PC-3 (cell line): ENCODE measurements at regions not wholly inside any gene's neighbourhood (a gene's known extent, or its start where the extent isn't known, plus 50 kb on each side); places are given as distances from the start of the nearest gene placed in this dataset.

Source experiments
- ATAC-seq: fragments of 200-7000 bp; cut with Tn5 transposase; 2 replicates; pipeline ENCODE4 v1.9.1; 2020; ENCODE audit warnings: mild to moderate bottlenecking, moderate library complexity
- BruUV-seq: library from RNA; stranded (reverse); fragments of 400-500 nt; replicated peaks from 2 replicates; lab custom pipeline; 2021; lab: Mats Ljungman, UMichigan
- CTCF ChIA-PET: fragments of 300-600 bp; sonication (Branson Sonifier 250); formaldehyde crosslinking; loops from one replicate; lab custom pipeline; 2022; ENCODE audit warnings: antibody characterized with exemption; lab: Charles Lee
- POLR2A ChIA-PET: fragments of 300-600 bp; sonication (Branson Sonifier 250); formaldehyde crosslinking; loops from one replicate; lab custom pipeline; 2022; ENCODE audit warnings: antibody characterized with exemption; ENCODE audit not compliant: unreplicated experiment; lab: Charles Lee
- DNase-seq: peaks from one replicate; pipeline ENCODE4 v3.0.0-alpha.2; 2015
- H2AFZ ChIP-seq: fragments of 300-600 bp; sonication (generic); 2 replicates; pipeline ENCODE4 v1.6.0; 2016; ENCODE audit warnings: antibody characterized with exemption, low read length
- H3F3A ChIP-seq: fragments of 300-600 bp; sonication (generic); one replicate; pipeline ENCODE4 v1.6.0; 2017; ENCODE audit warnings: antibody characterized with exemption, low read length, control low read depth, mild to moderate bottlenecking; ENCODE audit not compliant: unreplicated experiment
- H3K27ac ChIP-seq: fragments of 300-600 bp; sonication (generic); 2 replicates; pipeline ENCODE4 v1.5.1; 2016; ENCODE audit warnings: mild to moderate bottlenecking, low read length
- H3K27me3 ChIP-seq: fragments of 300-600 bp; sonication (generic); 2 replicates; pipeline ENCODE4 v1.6.1; 2016; ENCODE audit warnings: low read length, mixed read lengths
- H3K36me3 ChIP-seq: fragments of 300-600 bp; sonication (generic); 2 replicates; pipeline ENCODE4 v1.6.1; 2016; ENCODE audit warnings: low read depth, mixed run types, low read length, mixed read lengths
- H3K4me1 ChIP-seq: fragments of 300-600 bp; sonication (generic); 2 replicates; pipeline ENCODE4 v1.5.1; 2016; ENCODE audit warnings: low read length; ENCODE audit not compliant: insufficient read depth
- H3K4me2 ChIP-seq: fragments of 300-600 bp; sonication (generic); 2 replicates; pipeline ENCODE4 v1.6.0; 2016; ENCODE audit warnings: low read length
- H3K4me3 ChIP-seq: fragments of 300-600 bp; sonication (generic); 2 replicates; pipeline ENCODE4 v1.5.1; 2016; ENCODE audit warnings: mild to moderate bottlenecking, low read length, mixed read lengths
- H3K79me2 ChIP-seq: fragments of 300-600 bp; sonication (generic); 2 replicates; pipeline ENCODE4 v1.6.1; 2017; ENCODE audit warnings: low read length, mixed read lengths
- H3K9ac ChIP-seq: fragments of 300-600 bp; sonication (generic); 2 replicates; pipeline ENCODE4 v1.6.0; 2016; ENCODE audit warnings: mild to moderate bottlenecking, low read length
- H3K9me2 ChIP-seq: fragments of 300-600 bp; sonication (generic); replicated peaks from 2 replicates; pipeline ENCODE4 v1.6.1; 2016; ENCODE audit warnings: mixed run types, low read length, mixed read lengths
- H3K9me3 ChIP-seq: fragments of 300-600 bp; sonication (generic); 2 replicates; pipeline ENCODE4 v1.6.1; 2016; ENCODE audit warnings: low read length, mixed read lengths
- H4K20me1 ChIP-seq: fragments of 300-600 bp; sonication (generic); 2 replicates; pipeline ENCODE4 v1.6.1; 2016; ENCODE audit warnings: low read length, mixed read lengths
- EZH2 ChIP-seq: fragments of 300-600 bp; sonication (generic); IDR thresholded peaks from one replicate; pipeline ENCODE4 v1.6.1; 2017; ENCODE audit warnings: antibody characterized with exemption, mild to moderate bottlenecking, low read length; ENCODE audit not compliant: unreplicated experiment
- EZH2phosphoT487 ChIP-seq: fragments of 300-600 bp; sonication (generic); IDR thresholded peaks from 2 replicates; pipeline ENCODE4 v1.6.1; 2018; ENCODE audit warnings: mild to moderate bottlenecking, antibody characterized with exemption, low read length, borderline replicate concordance
- intact Hi-C: fragments of 100-400 bp; cut with micrococcal nuclease; formaldehyde crosslinking; loops from 2 replicates; pipeline ENCODE4 v1.9.0; 2023
- TF ChIP-seq, protein P1 (sequence below): fragments of 300-600 bp; sonication (generic); conservative IDR thresholded peaks from 2 replicates; pipeline ENCODE4 v1.5.1; 2017; ENCODE audit warnings: antibody characterized with exemption, low read depth, mild to moderate bottlenecking, low read length

DNA sequence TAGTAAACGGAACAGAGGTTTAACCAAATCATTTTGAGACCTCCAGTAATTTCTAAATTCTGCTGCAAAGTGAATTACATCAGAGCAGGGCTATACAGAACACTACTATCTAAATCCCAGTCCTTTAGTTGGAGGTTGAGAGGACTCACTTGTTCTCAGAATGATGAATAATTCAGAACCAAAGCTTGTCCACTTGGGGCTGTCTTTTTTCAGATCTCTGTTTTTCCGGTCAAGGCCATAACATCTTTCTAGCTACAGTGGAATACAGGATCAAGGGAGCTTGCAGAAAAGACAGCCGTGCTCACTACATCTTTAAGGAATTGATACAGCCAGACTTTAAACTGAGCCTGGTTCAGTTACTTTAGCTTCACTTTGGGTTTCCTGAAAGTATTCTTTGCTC lies 194.5 kb downstream of the EFHB start:
- Histone ChIP-seq H3K79me2 (no peaks in the 10 kb centered on the region), H3F3A (no peaks in the 10 kb centered on the region), H3K4me3 (no peak overlapping the region), H3K27ac (no peak overlapping the region), H2AFZ (no peak overlapping the region), H3K9me2 (no peaks in the 10 kb centered on the region), H3K27me3 (no peaks in the 10 kb centered on the region; the same call in 1 of the 2 replicates), H4K20me1 (no peaks in the 10 kb centered on the region), H3K4me2 (no peak overlapping the region), H3K36me3 (no peaks in the 10 kb centered on the region), H3K9me3 (no peaks in the 10 kb centered on the region; the same call in 1 of the 2 replicates), H3K9ac (no peak overlapping the region), H3K4me1 (no peaks in the 10 kb centered on the region)
- ATAC-seq (no peak), DNase-seq (no peak)
- POLR2A ChIA-PET = no interaction called here
- intact Hi-C loops = no loop called here
- TF ChIP-seq EZH2 (no peak), EZH2phosphoT487 (no peak)
- TF ChIP-seq, protein P1, sequence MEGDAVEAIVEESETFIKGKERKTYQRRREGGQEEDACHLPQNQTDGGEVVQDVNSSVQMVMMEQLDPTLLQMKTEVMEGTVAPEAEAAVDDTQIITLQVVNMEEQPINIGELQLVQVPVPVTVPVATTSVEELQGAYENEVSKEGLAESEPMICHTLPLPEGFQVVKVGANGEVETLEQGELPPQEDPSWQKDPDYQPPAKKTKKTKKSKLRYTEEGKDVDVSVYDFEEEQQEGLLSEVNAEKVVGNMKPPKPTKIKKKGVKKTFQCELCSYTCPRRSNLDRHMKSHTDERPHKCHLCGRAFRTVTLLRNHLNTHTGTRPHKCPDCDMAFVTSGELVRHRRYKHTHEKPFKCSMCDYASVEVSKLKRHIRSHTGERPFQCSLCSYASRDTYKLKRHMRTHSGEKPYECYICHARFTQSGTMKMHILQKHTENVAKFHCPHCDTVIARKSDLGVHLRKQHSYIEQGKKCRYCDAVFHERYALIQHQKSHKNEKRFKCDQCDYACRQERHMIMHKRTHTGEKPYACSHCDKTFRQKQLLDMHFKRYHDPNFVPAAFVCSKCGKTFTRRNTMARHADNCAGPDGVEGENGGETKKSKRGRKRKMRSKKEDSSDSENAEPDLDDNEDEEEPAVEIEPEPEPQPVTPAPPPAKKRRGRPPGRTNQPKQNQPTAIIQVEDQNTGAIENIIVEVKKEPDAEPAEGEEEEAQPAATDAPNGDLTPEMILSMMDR = no peak
- no TSS peak for BruUV-seq
- CTCF ChIA-PET = no interaction called here

DNA sequence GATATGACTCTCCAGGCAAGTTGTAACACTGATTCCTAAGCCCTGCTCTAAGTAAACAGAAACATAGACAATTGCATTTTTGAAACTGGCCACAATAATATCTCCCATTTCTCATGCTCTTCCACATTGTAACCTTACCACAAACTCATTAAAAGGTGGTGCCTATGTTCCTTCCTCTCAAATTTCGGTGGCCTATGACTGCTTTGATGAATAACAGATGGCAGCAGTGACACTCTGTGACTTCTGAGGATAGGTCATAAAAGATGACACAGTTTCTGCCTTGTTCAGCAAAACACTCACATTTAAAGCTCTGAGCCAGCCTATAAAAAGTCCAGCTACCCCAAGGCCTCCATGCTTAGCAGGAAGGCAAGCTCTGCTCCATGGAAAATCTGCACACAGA lies 195.2 kb downstream of the EFHB start:
- ChIA-PET POLR2A (no interaction called here), CTCF (no interaction called here)
- BruUV-seq = no TSS peak
- no peak for TF ChIP-seq EZH2phosphoT487
- TF ChIP-seq, protein P1 = no peak
- no peak for TF ChIP-seq EZH2
- H3K9me2 ChIP-seq = no peaks in the 10 kb centered on the region
- DNase-seq (no peak), ATAC-seq (no peak)
- no peaks in the 10 kb centered on the region for H4K20me1 ChIP-seq
- H2AFZ ChIP-seq = no peak overlapping the region
- H3K9me3 ChIP-seq = no peaks in the 10 kb centered on the region; the same call in 1 of the 2 replicates
- intact Hi-C loops = no loop called here
- H3F3A ChIP-seq = no peaks in the 10 kb centered on the region
- no peaks in the 10 kb centered on the region for H3K36me3 ChIP-seq
- no peak overlapping the region for H3K27ac ChIP-seq
- H3K4me2 ChIP-seq = no peak overlapping the region
- H3K4me1 ChIP-seq = no peaks in the 10 kb centered on the region
- no peaks in the 10 kb centered on the region; the same call in 1 of the 2 replicates for H3K27me3 ChIP-seq
- no peak overlapping the region for H3K9ac ChIP-seq
- H3K79me2 ChIP-seq = no peaks in the 10 kb centered on the region
- H3K4me3 ChIP-seq = no peak overlapping the region

DNA sequence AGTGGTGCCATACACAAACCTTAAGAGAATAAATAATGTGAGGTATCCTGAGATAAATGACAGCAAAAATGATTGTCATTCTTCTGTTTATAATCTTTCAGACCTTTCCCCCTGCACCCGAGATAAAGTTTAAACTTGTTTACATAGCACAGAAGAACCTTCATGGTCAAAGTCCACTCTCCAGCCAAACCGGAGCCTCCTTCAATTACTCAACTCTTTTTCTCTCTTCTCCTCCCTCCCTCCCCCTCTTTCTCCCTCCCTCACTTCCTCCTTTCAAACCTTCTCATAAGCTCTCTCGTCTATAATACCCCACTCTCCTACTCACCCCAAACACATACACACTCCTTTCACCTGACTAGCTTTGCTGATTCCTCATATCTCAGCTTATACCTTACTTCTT lies 198.9 kb downstream of the EFHB start:
- Histone ChIP-seq H4K20me1 (no peaks in the 10 kb centered on the region), H3K36me3 (no peaks in the 10 kb centered on the region), H3K9ac (no peak overlapping the region), H2AFZ (no peak overlapping the region), H3K4me2 (no peak overlapping the region), H3K4me1 (no peaks in the 10 kb centered on the region), H3K79me2 (no peaks in the 10 kb centered on the region), H3K27ac (no peak overlapping the region), H3K4me3 (no peak overlapping the region), H3K27me3 (no peaks in the 10 kb centered on the region), H3F3A (no peaks in the 10 kb centered on the region), H3K9me3 (no peaks in the 10 kb centered on the region; the same call in 1 of the 2 replicates), H3K9me2 (no peaks in the 10 kb centered on the region)
- TF ChIP-seq, protein P1 = no peak
- TF ChIP-seq EZH2 = no peak
- TF ChIP-seq EZH2phosphoT487 = no peak
- DNase-seq (no peak), ATAC-seq (no peak)
- POLR2A ChIA-PET = no interaction called here
- CTCF ChIA-PET = no interaction called here
- no TSS peak for BruUV-seq
- intact Hi-C loops = no loop called here
